Calu3 (cell line): ENCODE measurements at regions not wholly inside any gene's neighbourhood (a gene's known extent, or its start where the extent isn't known, plus 50 kb on each side); places are given as distances from the start of the nearest gene placed in this dataset.

Experiments
- BruUV-seq: library from RNA; stranded (reverse); fragments of 400-500 nt; replicated peaks from 2 replicates; lab custom pipeline; 2021; lab: Mats Ljungman, UMichigan
- CTCF ChIA-PET: fragments of 300-600 bp; sonication (Branson Sonifier 250); formaldehyde crosslinking; loops from one replicate; lab custom pipeline; 2022; ENCODE audit warnings: antibody characterized with exemption; lab: Charles Lee
- DNase-seq: peaks from one replicate; pipeline ENCODE4 v3.0.0; 2022
- H3K27ac Mint-ChIP-seq: one replicate; pipeline ENCODE4 v1.8.0; 2022; ENCODE audit warnings: mixed read lengths; ENCODE audit not compliant: unreplicated experiment
- H3K27me3 Mint-ChIP-seq: one replicate; pipeline ENCODE4 v1.8.0; 2022; ENCODE audit warnings: mixed read lengths; ENCODE audit not compliant: unreplicated experiment
- H3K36me3 Mint-ChIP-seq: one replicate; pipeline ENCODE4 v1.8.0; 2022; ENCODE audit warnings: mild to moderate bottlenecking, moderate library complexity, mixed read lengths; ENCODE audit not compliant: insufficient read depth, unreplicated experiment
- H3K4me1 Mint-ChIP-seq: one replicate; pipeline ENCODE4 v1.8.0; 2022; ENCODE audit warnings: mild to moderate bottlenecking, low read depth, mixed read lengths; ENCODE audit not compliant: unreplicated experiment
- H3K4me3 Mint-ChIP-seq: one replicate; pipeline ENCODE4 v1.8.0; 2022; ENCODE audit warnings: mild to moderate bottlenecking, low read depth, moderate library complexity, mixed read lengths; ENCODE audit not compliant: unreplicated experiment
- H3K9me3 Mint-ChIP-seq: one replicate; pipeline ENCODE4 v1.8.0; 2022; ENCODE audit warnings: low read depth, mixed read lengths; ENCODE audit not compliant: unreplicated experiment
- intact Hi-C: fragments of 100-400 bp; cut with micrococcal nuclease; formaldehyde crosslinking; loops from one replicate; pipeline ENCODE4 v1.10.0; 2022; ENCODE audit not compliant: unreplicated experiment
- TF ChIP-seq, protein P1 (sequence below): fragments of 200-600 bp; IDR thresholded peaks from one replicate; pipeline ENCODE4 v1.8.0; 2022; ENCODE audit warnings: antibody characterized with exemption; ENCODE audit not compliant: unreplicated experiment

GRCh38 chr15:77547801-77548588 is 84.7 kb downstream of the LINGO1 start:
- CTCF ChIA-PET, result no interaction called here
- intact Hi-C loops, result no loop called here
- DNase-seq, result no peak

GRCh38 chr15:77546870-77547269 is 85.8 kb downstream of the LINGO1 start:
- no TSS peak for BruUV-seq
- H3K4me1 Mint-ChIP-seq, result peaks cover 41% of the 10 kb centered on the region
- H3K9me3 Mint-ChIP-seq, result no peaks in the 10 kb centered on the region
- no peak for DNase-seq
- CTCF ChIA-PET, result interaction anchor here (1.5 to 1.7 kb wide), 2 partner anchors 39 to 86 kb away, joined by 5 to 6 read pairs; no protein-coding TSS in a partner anchor
- H3K27me3 Mint-ChIP-seq, result no peaks in the 10 kb centered on the region
- TF ChIP-seq, protein P1, sequence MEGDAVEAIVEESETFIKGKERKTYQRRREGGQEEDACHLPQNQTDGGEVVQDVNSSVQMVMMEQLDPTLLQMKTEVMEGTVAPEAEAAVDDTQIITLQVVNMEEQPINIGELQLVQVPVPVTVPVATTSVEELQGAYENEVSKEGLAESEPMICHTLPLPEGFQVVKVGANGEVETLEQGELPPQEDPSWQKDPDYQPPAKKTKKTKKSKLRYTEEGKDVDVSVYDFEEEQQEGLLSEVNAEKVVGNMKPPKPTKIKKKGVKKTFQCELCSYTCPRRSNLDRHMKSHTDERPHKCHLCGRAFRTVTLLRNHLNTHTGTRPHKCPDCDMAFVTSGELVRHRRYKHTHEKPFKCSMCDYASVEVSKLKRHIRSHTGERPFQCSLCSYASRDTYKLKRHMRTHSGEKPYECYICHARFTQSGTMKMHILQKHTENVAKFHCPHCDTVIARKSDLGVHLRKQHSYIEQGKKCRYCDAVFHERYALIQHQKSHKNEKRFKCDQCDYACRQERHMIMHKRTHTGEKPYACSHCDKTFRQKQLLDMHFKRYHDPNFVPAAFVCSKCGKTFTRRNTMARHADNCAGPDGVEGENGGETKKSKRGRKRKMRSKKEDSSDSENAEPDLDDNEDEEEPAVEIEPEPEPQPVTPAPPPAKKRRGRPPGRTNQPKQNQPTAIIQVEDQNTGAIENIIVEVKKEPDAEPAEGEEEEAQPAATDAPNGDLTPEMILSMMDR, result no peak
- peaks cover 7% of the 10 kb centered on the region for H3K36me3 Mint-ChIP-seq
- intact Hi-C loops, result no loop called here
- H3K4me3 Mint-ChIP-seq, result no peak overlapping the region
- no peak overlapping the region for H3K27ac Mint-ChIP-seq

More at GRCh38 chr15:77547801-77548588, 84.7 kb downstream of the LINGO1 start:
- Mint-ChIP-seq H3K9me3 (no peaks in the 10 kb centered on the region), H3K4me3 (no peak overlapping the region), H3K27me3 (no peaks in the 10 kb centered on the region), H3K27ac (no peak overlapping the region), H3K4me1 (peaks cover 30% of the 10 kb centered on the region), H3K36me3 (peaks cover 4% of the 10 kb centered on the region)
- TF ChIP-seq, protein P1, result no peak
- no TSS peak for BruUV-seq

DNA sequence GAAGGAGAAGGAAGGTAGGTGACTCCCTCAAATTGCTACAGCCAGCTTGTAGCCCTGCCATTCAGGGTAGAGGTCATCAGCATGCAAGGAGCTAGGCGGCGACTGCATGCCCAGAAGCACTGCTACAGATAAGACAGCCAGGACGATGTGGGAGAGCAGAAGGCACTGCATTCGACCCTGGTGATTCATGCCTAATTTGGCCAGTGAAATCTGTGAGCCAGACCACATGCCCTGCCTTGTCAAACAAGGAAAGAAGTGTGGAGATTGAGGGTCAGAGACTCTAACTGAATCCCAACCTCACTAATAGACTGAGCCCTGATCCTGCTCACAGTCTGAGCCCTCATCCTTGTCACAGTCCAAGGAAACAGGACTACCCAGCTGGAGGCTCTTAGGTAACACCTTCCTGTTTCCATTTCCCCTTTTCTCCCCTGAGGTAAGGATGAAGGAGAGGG is 86.6 kb downstream of the LINGO1 start:
- Mint-ChIP-seq H3K4me1 (peaks cover 46% of the 10 kb centered on the region), H3K4me3 (no peak overlapping the region), H3K36me3 (peaks cover 7% of the 10 kb centered on the region), H3K9me3 (no peaks in the 10 kb centered on the region), H3K27ac (no peak overlapping the region), H3K27me3 (no peaks in the 10 kb centered on the region)
- CTCF ChIA-PET, result interaction anchor here (0.6 to 1.7 kb wide), 5 partner anchors 38 to 429 kb away, joined by 3 to 6 read pairs (median 5); no protein-coding TSS in a partner anchor
- TF ChIP-seq, protein P1, result no peak
- peak; percentile 72 for DNase-seq
- intact Hi-C loops, result no loop called here
- no TSS peak for BruUV-seq

DNA sequence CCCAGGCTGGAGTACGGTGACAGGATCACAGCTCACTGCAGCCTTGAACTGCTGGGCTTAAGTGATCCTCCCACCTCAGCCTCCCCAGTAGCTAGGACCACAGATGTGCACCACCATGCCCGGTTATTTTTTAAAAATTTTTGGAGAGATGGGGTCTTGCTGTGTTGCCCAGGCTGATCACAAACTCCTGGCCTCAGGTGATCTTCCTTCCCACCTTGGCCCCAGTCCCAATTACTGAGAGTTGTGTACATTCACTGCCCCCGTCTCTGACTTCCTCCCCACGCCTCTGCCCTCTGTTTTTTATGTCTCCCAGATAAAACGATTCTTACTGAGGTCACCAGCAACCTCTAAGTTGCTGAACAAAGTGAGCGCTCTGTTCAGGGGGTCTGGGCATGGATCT is 87.7 kb downstream of the LINGO1 start:
- no peak for DNase-seq
- H3K4me3 Mint-ChIP-seq, result no peak overlapping the region
- H3K27me3 Mint-ChIP-seq, result no peaks in the 10 kb centered on the region
- TF ChIP-seq, protein P1, result no peak
- H3K36me3 Mint-ChIP-seq, result peaks cover 7% of the 10 kb centered on the region
- CTCF ChIA-PET, result interaction anchor here (0.9 to 1.6 kb wide), 2 partner anchors 135 to 426 kb away, joined by 3 to 5 read pairs; no protein-coding TSS in a partner anchor
- H3K9me3 Mint-ChIP-seq, result no peaks in the 10 kb centered on the region
- H3K27ac Mint-ChIP-seq, result peak overlapping the region; percentile 20
- H3K4me1 Mint-ChIP-seq, result peaks cover 46% of the 10 kb centered on the region
- intact Hi-C loops, result no loop called here
- BruUV-seq, result no TSS peak
